ENCODE measurements at regions not wholly inside any gene's neighbourhood (a gene's known extent, or its start where the extent isn't known, plus 50 kb on each side); places are given as distances from the start of the nearest gene placed in this dataset.

DNA sequence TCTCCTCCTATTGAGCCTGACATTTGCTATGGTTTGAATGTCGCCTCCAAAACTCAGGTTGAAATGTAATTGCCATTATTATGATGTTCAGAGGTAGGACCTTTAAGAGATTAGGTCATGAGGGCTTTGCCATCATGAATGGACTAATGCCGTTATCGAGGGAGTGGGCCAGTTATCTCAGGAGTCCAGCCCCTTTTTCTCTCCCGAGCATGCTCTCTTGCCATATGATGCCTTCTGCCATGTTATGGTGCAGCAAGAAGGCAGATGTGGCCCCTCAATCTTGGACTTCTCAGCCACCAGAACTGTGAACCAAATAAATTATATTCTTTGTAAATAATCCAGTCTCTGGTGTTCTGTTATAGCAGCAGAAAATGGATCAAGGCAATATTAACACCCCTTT is 323.5 kb downstream of the RRAGC start:
- no peak for DNase-seq

DNA sequence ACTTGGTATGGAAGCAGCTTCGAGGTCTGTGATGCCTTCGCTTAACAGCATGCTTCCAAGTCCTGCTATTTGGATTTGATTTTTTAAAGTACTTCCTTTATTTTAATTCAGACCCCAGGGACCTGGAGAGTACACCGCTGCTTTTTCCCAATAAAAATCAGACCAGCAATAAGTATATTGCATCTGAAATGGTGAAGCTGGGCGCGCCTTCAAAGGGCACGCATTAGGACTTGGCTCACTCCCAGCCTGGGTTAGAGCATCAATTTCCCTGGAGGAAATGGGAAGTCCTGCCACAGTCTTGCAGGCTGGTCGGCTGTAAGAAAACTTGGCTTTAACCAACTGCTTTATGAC is 325.1 kb downstream of the RRAGC start:
- DNase-seq, result no peak

DNA sequence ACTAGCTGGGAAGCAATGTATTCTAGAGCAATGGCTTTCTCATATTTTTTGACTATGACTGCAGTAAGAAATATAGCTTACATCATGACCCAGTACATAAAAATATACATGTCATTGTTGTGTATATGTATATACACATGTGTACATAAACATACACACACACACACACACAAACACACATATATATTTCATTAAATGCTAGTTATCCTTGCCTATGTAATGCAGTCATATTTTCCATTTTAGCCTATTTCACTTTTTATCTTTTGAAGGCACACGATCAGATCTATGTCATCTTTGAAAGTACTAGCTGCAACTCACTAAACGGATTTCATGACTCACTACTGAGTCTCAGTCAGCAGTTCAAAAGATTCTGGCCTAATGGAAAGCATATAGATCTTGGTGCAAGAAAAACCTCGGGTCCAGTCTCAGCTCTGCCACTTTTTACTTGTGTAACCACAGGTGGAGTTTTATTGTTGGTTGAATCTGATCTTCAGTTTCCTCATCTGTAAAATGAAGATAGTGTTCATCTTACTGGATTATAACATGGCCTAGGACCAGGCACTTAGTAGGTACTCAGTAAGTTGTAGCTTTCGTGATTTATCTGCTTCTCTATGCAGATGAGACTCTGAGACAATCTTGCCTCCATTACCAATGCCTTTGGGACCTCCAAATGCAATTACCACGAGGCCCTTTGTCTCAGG is 325.6 kb downstream of the RRAGC start:
- no peak for DNase-seq

DNA sequence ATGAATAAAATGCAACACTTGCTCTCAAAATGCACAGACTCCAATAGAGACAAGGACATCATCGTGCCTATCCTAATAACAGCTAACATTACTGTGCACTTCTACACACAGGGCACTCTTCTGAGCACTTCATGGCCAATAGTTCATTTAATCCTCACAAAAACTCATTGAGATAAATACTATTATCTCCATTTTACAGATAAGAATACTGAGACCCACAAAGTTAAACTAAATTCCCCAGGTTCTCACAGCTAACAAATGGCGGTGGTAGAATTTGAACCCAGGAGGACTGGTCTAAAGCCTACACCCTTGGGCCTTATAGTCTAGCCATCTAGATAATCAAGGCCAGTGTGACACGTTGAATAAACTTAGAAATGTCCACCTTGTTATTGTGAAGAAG is 328.6 kb downstream of the RRAGC start:
- DNase-seq, result no peak

DNA sequence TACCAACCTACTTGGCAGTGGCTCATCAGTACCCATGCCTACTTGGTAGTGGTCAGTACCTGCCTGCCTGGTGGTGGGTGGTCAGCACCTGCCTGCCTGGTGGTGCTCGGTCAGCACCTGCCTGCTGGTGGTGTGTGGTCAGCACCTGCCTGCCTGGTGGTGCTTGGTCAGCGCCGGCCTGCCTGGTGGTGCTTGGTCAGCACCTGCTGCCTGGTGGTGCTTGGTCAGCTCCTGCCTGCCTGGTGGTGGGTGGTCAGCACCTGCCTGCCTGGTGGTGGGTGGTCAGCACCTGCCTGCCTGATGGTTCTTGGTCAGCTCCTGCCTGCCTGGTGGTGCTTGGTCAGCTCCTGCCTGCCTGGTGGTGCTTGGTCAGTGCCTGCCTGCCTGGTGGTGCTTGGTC is 329.6 kb downstream of the RRAGC start:
- DNase-seq, result no peak

DNA sequence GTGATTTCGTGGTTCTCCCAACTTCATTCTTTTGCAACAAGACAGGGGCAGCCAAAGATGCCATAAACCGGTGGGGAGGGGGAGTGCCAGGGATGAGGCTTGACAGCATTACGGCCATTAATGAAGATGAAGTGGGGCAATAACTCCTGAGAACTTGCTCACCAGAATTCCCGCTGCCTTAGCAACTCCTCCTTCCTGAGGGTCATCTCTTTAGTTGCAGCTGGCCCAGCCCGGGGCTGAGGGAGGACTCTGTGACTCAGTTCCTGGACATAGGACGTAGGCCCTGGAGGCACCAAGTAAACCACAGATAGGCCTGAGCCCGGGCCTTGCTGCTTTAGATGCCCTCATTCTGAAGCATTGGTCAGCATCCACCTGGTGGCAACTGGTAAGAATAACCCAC is 330.2 kb downstream of the RRAGC start:
- no peak for DNase-seq

DNA sequence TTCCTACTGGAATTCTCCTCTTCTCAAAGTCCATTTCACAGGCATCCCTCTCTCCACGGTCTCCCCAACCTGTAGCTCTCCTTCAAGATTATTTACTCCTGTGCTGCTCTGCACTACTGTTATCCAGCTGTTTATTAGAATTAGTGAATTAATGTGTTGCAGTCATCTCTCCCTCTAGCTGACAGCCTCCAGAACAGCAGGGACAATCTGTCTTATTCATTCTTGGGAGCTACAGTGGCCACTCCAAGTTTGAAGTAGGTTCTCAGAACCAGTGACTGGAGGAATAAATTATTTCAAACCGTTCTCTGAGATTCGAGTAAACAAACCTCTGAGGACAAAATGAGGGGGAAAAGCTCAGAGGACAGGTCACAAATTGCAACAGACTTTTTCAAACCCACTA is 330.9 kb downstream of the RRAGC start:
- no peak for DNase-seq

DNA sequence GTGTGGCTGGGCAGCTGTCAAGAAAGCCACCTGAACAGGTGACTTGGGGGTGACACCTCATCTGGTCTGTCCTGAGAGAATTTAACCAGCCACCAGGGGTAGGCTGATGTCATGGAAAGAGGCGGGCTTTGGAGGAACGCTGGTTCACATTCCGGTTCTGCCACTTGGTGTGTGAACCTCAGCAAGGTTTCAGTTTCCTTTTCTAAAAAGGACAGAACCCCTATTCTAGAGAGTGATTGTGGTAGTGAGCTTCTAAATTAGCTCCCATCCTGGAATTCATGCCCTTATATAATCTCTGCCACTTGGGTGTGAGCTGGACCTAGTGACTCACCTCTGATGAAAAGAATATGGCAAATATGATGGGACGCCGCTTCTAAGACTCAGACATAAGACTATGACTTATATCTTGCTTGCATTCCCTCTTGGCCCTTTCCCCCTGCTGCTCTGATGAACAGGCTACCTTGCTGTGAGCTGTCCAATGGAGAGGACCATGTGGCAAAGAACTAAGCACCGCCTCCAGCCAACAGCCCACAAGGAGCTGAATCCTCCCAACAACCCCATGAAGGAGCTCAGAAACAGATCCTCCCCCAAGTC is 332.1 kb downstream of the RRAGC start:
- no peak for DNase-seq

DNA sequence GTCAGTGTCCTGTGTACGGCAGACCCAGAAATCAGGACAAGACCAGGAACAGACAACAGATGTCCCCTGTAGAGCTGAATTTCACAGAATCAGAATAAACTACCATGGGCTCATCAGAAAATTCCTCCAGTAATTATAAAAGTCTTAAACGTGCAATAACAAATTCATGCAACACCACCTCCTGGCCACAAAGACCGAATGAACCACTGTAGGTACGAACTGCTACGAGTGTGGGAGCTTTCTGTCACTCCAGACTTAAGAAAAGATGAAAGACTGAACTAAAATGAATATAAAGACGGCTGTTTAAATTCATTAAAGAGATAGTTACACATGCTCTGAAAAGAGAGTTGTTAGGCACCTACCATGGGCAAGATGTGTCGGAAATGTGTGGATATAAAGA is 333.5 kb downstream of the RRAGC start:
- no peak for DNase-seq

DNA sequence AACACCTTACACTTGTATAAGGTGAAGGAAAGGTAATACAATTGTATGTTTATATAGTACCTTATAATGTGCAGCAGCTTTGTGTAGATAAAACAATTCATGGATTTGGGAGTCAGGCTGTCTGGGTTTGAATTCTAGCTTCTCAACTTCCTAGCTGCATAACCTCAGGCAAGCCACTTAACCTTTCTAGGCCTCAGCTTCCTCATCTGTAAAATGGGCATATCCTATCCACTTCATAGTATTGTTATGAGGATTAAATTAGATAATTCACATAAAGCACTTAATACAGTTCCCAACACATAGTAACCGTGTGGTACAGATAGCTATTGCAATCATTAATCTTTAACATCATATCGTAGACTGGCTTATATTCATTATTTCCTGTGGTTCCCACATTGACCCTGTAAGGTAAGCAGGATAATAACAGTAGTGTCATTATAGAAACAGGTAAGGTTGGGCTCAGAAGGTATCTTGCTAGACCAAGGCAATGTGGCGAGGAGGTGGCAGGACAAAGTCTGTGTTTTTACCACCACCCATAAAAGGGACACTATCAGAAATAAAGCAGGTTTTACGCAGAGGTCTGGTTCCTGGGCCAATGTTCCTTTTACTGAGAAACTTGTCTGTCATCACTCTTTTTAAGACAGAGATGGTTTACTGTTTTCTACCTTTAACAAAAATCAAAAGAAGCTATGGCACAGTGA is 334.1 kb downstream of the RRAGC start:
- DNase-seq, result no peak

DNA sequence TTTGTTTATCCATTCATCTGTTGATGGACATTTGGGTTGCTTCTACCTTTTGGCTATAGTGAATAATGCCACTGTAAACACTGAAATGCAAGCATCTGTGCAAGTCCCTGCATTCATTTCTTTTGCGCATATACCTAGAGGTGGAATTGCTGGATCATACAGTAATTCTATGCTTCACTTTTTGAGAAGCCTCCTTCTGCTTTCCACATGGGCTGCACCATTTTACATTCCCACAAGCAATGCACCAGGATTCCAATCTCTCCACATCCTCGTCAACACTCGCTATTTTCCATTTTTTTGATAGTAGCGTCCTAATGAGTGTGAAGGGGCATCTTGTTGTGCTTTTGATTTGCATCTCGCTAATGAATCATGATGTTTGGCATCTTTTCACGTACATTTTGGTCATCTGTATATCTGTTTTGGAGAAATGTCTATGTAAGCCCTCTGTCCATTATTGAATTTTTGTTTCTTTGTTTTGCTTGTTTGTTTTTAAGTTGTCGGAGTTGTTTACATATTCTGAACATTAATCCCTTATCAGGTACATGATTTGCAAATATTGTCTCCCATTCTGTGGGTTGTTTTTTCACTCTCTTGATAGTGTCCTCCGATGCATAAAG is 335.4 kb downstream of the RRAGC start:
- no peak for DNase-seq

DNA sequence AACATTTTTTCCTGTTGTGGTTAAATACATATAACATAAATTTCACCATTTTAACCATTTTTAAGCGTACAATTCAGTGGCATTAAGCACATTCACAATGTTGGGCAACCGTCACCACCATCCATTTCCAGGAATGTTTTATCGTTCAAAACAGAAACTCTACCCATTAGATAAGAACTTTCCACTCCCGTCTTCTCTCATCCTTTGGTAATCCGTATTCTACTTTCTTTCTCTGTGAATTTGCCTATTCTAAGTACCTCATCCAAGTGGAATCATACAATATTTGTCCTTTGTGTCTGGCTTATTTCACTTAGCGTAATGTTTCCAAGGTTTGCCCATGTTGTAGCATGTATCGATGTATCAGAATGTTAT is 336.0 kb downstream of the RRAGC start:
- no peak for DNase-seq

DNA sequence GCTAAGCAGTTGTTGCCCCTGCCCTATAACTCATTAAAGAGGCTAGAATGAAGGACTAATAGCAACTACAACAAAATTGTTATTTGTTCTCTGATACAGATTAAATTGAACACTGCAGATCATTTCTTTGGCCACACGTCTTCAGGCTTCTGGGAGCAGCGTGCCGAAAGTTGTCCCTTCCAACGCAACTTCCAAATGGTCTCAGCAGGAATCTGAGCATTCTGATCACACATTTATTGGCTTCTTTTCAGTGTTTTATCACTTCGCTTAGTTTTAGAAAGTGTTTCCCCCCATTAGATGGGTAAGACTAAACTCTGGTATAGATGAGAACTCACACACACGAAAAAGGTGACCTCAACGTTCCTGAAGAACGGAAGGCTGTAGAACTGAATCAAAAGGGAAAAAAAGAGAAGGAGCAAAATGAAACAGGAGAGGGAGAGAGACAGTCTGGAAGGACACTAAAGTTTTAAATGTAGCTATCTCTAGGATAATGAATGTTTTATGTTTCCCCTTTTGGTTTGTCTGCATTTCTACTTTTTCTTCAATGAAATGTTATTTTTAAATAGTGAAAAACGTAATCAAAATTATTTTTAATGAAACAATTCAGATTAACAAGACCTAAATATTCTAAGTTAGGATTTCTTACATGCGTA is 336.5 kb downstream of the RRAGC start:
- no peak for DNase-seq

DNA sequence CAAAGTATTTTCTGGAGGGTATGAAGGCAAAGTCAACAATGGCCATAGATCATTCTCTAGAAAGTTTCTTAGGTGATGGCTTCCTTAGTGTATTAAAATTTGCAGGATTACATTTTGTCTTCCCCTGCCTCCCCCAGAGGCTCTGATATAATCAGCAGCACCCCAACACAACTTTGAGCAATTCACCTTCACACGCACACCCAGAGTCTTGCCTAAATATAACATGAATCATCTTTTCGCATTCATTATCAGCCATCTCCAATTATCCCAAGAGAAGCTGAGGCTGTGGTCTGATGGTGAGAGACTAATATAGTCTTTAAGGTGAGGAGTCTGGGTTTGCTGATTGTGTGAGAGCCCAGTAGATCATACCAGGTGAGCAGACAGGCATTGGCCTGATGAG is 343.0 kb downstream of the RRAGC start:
- no peak for DNase-seq

DNA sequence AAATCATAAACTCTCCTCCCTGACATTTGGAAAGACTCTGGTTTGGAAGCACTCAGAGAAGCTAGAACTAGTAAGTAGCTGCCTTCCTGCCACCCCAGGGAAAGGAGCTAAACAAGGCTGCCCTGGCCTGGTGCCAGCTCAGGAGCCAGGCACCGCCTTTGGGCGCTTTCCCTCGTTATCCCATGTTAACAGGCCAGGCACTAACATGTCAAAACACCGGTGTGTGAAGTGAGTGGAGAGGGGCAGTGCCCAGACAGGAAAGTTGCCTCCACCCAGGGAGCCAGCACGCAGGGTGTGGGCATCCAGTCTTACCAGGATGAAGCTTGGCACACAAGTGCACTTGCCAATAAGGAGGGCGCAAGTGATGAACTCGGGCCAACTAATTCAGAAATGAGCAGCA is 346.8 kb downstream of the RRAGC start:
- no peak for DNase-seq

DNA sequence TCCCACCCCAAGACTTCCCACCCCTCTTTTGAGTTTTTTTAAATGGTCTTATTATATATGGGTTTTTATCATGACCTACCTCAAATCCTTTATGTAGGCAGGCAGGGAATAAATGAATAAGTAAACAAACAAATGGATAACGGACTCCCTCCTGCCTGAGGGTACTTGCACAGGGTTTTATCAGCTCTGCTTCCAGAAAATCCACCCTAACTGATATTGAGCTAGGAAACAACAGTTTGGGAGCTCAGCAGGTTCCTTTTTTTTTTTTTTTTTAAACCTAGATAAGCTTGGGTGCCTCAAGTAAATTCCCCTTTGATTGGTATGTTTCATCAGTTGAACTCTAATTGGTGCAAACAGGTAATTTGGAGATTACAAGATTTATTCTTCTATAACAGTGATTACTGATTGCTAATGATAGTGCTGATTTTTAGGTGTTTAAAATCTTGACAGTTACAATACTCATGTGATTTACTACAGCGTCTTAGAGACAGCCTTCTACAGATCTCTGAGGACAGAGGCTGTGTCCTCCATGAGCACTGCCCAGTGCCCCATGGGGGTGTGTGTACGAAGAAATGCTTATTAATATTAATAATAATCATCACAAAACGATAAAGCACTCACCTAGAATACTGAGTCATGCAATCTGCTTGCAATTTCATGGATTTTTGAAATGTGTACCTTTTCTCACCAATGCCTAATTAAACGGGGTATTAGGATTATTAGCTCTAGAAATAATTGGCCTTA is 347.4 kb downstream of the RRAGC start:
- DNase-seq, result no peak

DNA sequence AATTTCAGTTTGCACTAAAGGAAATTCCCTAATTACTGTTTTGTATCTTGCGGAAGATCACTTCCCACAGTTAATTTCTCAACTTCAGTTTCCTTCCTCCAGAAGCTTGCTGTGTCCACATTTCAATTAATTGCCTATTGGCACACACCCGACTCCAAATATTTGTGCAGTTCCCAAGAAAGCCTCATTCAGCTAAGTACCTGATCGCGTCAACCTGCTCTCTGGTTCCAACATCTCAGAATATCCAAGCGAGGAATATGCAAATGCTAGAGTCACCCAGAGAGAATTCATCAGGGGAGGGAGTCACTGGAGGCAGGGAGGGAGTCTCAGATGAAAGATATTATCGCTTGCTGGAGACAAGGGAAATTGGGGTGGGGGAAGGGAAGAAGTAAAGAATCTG is 351.3 kb downstream of the RRAGC start:
- no peak for DNase-seq

DNA sequence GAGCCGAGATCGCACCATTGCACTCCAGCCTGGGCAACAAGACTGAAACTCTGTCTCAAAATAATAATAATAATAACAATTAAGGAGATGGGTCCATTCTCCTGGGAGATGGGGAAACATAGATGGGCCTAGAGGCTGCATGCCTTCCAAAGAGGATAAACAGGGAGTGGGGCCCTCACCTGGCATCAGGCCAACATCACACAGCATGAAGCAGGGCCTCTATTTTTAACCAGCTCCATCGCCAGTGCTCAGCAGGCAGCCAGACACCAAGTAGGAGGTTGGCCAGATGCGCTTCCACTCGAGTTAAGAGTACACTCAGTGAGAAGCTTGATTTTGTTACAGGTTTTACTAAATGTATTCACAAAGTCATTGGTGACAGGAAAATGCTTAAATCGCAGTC is 352.0 kb downstream of the RRAGC start:
- no peak for DNase-seq

DNA sequence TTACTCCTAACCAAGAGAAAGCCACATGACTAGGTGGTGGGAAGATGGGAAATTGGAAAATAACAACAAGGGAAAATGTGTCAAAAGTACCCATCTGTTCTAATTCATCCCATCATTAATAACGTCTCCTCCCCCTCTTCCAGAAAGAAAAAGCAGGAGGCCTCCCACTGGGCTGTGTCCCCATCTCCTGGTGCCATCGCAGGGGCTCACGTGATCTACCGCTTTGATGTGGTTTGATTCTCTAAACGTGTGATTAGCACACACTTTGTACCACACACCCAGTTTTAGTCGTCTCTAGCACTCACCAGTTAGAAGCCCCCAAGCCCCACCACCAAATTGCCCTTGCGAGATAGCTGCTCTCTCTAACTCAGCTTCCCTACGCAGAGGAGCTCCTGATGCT is 353.6 kb downstream of the RRAGC start:
- no peak for DNase-seq

DNA sequence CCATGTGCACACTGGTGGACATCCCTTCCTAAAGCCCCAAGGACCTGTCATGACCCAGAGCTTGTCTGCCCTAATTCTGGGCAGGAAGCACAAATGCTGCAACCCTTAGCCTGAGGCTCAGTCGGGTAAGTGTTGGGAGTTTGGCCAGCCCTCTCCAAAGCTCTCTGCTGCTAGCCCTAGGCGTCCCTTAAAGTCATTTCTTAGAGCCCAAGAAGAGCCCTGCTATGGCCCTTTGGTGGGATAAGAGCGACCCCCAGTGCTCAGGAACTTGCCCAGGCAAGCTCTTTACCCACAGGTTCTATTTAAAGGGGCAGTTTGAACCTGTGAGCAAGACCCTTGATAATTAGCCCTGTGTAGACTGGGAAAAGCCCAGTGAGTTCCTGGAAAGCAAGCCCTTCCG is 356.8 kb downstream of the RRAGC start:
- peak; percentile 17 for DNase-seq

DNA sequence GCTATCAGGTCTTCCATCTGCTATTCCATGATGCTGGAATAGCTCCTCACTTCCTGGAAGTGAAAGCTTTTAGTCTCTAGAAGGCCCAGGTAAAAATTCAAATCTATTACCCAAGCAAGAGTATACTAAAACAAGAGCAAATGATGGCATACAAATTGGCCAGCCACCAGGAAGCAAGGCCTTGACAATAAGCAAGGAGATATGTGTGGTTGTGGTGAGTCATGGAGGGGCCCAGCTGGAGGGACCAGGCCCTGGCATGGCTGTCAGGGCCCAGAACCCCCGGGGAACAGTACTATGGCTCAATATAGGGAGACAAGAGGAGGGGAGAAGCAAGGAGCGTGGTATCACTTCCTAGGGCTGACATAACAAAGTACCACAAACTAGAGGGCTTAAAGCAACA is 358.7 kb downstream of the RRAGC start:
- peak; percentile 3 for DNase-seq

DNA sequence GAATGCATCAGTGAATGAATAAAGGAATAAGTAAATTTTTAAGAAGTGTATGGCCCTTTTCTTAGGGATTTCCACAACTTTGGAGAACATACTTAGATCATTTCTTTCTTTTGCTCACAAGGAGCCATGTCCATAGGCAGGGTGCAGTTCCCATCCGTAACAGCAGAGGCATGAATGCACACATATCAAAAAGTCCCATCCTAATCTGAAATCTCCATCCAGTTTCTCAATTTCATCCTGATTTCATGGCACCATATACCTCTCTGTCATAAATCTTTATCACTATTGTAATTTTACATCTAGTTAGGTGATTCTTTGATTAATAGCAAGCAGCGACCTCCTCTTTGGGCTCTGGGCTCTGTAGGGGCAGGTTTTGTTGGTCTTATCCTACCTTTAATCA is 359.2 kb downstream of the RRAGC start:
- DNase-seq, result no peak

DNA sequence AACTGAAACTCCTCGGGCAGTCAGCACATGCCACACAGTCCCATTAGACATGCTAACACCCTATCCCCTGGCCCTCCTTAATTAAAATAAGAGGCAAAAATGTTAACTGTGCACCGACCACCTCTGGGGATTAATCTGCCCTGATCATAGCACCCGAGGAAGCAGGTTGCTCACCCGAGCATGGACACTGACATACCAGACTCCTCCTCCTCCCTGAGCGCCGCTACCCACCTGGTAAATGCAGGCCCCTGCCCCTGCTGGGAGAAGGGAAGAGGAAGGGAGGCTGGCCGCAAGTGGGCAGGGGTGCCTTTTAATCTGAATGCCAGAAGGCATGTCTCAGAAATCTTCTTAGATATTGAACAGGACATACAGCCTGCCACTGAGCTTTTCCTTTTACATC is 360.9 kb downstream of the RRAGC start:
- DNase-seq, result no peak
